Dendritic cell treated with granulocyte-macrophage colony-stimulating factor and Interleukin-4, amounts not matched to agents 40 ng/mL and 50 ng/mL, for 4 days (primary cell): ENCODE measurements at regions not wholly inside any gene's neighbourhood (a gene's known extent, or its start where the extent isn't known, plus 50 kb on each side); places are given as distances from the start of the nearest gene placed in this dataset.
"Not testable (repeated sequence)": the region's sequence is repeated elsewhere in the genome, so short reads cannot be mapped to it uniquely, and the experiment has no call there.

ENCODE experiments used
- H3K27ac Mint-ChIP-seq: one replicate; pipeline ENCODE4 v1.8.0; 2022; ENCODE audit warnings: mild to moderate bottlenecking, mixed read lengths
- H3K27me3 Mint-ChIP-seq: one replicate; pipeline ENCODE4 v1.8.0; 2022; ENCODE audit warnings: mild to moderate bottlenecking, mixed read lengths
- H3K36me3 Mint-ChIP-seq: one replicate; pipeline ENCODE4 v1.8.0; 2022; ENCODE audit warnings: low read depth, mixed read lengths
- H3K4me1 Mint-ChIP-seq: one replicate; pipeline ENCODE4 v1.8.0; 2022; ENCODE audit warnings: low read depth, mixed read lengths
- H3K4me3 Mint-ChIP-seq: one replicate; pipeline ENCODE4 v1.8.0; 2022; ENCODE audit warnings: mild to moderate bottlenecking, moderate library complexity, mixed read lengths
- H3K9me3 Mint-ChIP-seq: one replicate; pipeline ENCODE4 v1.8.0; 2022; ENCODE audit warnings: mixed read lengths
- intact Hi-C: fragments of 100-400 bp; cut with micrococcal nuclease; formaldehyde crosslinking; loops from one replicate; pipeline ENCODE4 v1.15.0; 2022

DNA sequence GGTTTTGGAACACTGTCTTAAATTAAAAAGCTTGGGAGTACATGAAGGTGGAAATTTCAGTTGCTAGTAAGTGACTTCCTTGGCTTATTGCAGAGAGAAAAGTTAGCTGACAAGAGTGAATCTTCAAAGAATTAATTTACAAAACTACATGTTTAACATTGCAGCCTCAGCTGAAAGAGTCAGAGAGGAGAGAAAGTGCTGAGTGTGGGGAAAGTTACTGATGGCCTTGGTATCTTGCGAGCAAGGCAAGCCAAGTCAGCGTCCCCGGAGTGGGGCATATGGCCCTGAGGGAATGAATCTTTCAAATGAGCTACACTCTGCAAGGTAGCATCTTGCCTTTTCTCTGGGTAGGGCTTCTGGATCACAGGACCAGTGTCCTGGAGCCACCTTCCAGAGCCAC lies 131.3 kb downstream of the LPIN1 start:
- Mint-ChIP-seq H3K27ac (no peak overlapping the region), H3K36me3 (no peaks in the 10 kb centered on the region), H3K9me3 (no peaks in the 10 kb centered on the region), H3K4me3 (no peak overlapping the region), H3K4me1 (peaks cover 43% of the 10 kb centered on the region), H3K27me3 (peaks cover 15% of the 10 kb centered on the region)
- intact Hi-C loops, result no loop called here

DNA sequence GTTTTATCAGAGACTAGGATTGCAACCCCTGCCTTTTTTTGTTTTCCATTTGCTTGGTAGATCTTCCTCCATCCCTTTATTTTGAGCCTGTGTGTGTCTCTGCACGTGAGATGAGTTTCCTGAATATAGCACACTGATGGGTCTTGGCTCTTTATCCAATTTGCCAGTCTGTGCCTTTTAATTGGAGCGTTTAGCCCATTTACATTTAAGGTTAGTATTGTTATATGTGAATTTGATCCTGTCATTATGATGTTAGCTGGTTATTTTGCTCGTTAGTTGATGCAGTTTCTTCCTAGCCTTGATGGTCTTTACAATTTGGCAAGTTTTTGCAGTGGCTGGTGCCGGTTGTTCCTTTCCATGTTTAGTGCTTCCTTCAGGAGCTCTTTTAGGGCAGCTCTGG lies 138.8 kb downstream of the LPIN1 start:
- peaks cover 12% of the 10 kb centered on the region for H3K27me3 Mint-ChIP-seq
- H3K4me1 Mint-ChIP-seq, result not testable (repeated sequence)

GRCh38 chr2:11886899-11887298 lies 140.5 kb downstream of the LPIN1 start:
- peaks cover 20% of the 10 kb centered on the region for H3K9me3 Mint-ChIP-seq
- peaks cover 12% of the 10 kb centered on the region for H3K27me3 Mint-ChIP-seq
- H3K4me1 Mint-ChIP-seq, H3K27ac Mint-ChIP-seq, H3K4me3 Mint-ChIP-seq, intact Hi-C loops, H3K36me3 Mint-ChIP-seq: not testable (repeated sequence)

More for the DNA sequence above, 138.8 kb downstream of the LPIN1 start:
- H3K36me3 Mint-ChIP-seq, H3K4me3 Mint-ChIP-seq, H3K27ac Mint-ChIP-seq, intact Hi-C loops: not testable (repeated sequence)
- peaks cover 20% of the 10 kb centered on the region for H3K9me3 Mint-ChIP-seq

- Mint-ChIP-seq H3K36me3 (no peaks in the 10 kb centered on the region), H3K4me1 (peaks cover 7% of the 10 kb centered on the region), H3K9me3 (peaks cover 27% of the 10 kb centered on the region), H3K4me3 (no peak overlapping the region), H3K27me3 (peaks cover 12% of the 10 kb centered on the region), H3K27ac (no peak overlapping the region)
- intact Hi-C loops, result no loop called here
Measured at GRCh38 chr2:11889101-11889850, 142.8 kb downstream of the LPIN1 start.

GRCh38 chr2:11889854-11890253 lies 143.4 kb downstream of the LPIN1 start:
- Mint-ChIP-seq H3K36me3 (no peaks in the 10 kb centered on the region), H3K9me3 (peaks cover 32% of the 10 kb centered on the region), H3K4me3 (no peak overlapping the region), H3K27ac (no peak overlapping the region), H3K4me1 (peaks cover 7% of the 10 kb centered on the region), H3K27me3 (peaks cover 7% of the 10 kb centered on the region)
- intact Hi-C loops, result no loop called here

GRCh38 chr2:11891028-11891427 lies 144.6 kb downstream of the LPIN1 start:
- Mint-ChIP-seq H3K36me3 (no peaks in the 10 kb centered on the region), H3K4me1 (peaks cover 3% of the 10 kb centered on the region), H3K27me3 (peaks cover 6% of the 10 kb centered on the region), H3K4me3 (no peak overlapping the region), H3K27ac (no peak overlapping the region), H3K9me3 (peaks cover 32% of the 10 kb centered on the region)
- intact Hi-C loops, result no loop called here

DNA sequence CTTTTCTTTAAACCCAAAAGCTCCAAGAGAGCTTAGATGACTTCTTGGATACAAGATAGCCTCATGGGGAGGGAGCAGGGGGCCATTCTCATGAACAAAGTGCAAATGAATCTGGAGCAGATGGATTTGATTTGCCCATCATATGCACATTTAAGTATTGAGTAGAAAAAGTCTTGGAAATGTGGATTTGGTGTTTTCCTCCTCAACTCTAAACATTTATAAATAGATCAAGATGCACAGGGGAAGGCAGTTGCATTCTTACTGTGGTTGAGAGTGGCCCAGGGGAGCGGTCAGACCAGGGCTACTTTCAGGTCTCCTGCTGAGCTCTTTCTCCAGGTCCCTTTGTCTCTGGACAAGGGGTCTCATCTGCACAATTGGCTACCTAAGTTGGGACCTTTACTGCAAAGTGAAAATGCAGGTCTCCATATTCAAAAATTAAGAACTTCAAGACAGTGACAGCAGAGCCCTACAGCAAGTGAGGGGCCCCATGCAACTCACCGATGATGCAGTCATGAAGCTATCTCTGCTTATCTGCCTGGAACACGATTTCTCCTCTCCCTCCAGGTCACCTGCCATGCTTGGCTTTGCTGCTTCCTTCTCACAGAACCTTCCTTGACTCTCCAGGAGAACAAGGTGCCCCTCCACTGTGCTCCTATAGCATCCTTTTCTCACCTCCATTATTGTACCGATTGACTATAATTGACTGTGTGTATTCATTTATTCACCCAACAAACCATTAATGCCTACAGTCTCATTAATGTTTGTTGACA lies 145.4 kb downstream of the LPIN1 start:
- Mint-ChIP-seq H3K27ac (no peak overlapping the region), H3K4me1 (no peaks in the 10 kb centered on the region), H3K27me3 (peaks cover 5% of the 10 kb centered on the region), H3K9me3 (peaks cover 28% of the 10 kb centered on the region), H3K4me3 (no peak overlapping the region), H3K36me3 (no peaks in the 10 kb centered on the region)
- intact Hi-C loops, result no loop called here

DNA sequence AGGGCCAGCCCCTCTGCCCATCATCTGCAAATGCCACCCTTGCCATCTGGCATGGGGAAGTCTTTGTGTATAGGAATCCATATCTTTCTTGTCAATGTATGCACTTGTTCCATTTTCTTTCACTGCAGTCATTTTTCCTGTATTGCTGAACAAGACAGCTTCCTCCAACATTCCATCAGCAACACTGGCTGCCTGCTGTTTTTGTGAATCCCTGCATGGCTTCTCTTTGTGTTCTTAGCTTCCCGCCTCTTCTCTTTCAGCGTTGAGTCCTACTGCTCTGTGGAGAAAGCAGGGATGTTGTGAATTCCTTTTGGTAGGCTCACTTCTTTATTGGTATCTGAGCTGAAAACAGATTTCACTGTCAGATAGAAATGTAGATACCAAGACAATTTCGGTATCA lies 150.0 kb downstream of the LPIN1 start:
- H3K4me3 Mint-ChIP-seq, result no peak overlapping the region
- no peaks in the 10 kb centered on the region for H3K36me3 Mint-ChIP-seq
- peaks cover 16% of the 10 kb centered on the region for H3K9me3 Mint-ChIP-seq
- no peak overlapping the region for H3K27ac Mint-ChIP-seq
- peaks cover 26% of the 10 kb centered on the region for H3K4me1 Mint-ChIP-seq
- intact Hi-C loops, result no loop called here
- H3K27me3 Mint-ChIP-seq, result peaks cover 8% of the 10 kb centered on the region

- no peaks in the 10 kb centered on the region for H3K36me3 Mint-ChIP-seq
- intact Hi-C loops, result no loop called here
- H3K27ac Mint-ChIP-seq, result no peak overlapping the region
- H3K4me3 Mint-ChIP-seq, result no peak overlapping the region
- H3K4me1 Mint-ChIP-seq, result peaks cover 41% of the 10 kb centered on the region
- peaks cover 17% of the 10 kb centered on the region for H3K9me3 Mint-ChIP-seq
- peaks cover 8% of the 10 kb centered on the region for H3K27me3 Mint-ChIP-seq
Measured at GRCh38 chr2:11898576-11898975, 152.1 kb downstream of the LPIN1 start.

DNA sequence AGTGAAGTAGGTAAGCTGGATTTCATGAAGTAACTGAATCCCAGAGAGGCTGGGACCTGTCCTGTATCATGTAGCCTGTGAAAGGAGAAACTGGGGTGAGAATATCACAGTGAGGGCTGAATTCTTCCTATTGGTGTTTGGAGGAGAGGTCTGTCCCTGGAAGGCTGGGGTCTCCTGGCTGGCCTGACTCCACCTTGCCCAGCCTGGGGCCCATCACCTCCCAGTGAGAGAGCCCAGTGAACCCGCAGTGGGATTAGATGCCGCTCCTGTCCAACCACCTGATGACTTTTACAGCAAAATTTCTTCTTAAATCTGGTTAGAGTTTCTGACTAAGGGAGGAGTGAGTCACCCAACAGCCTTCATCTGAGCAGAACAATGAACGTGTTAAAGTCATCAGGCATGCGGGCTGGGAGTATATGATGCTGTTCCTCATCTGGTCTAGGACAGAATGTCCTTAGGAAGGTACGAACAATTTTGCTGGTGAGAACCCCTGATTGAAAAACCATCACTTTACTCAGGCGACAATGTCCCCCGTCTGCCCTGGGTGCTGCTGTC lies 152.9 kb downstream of the LPIN1 start:
- H3K9me3 Mint-ChIP-seq, result peaks cover 17% of the 10 kb centered on the region
- intact Hi-C loops, result no loop called here
- H3K27me3 Mint-ChIP-seq, result peaks cover 8% of the 10 kb centered on the region
- no peaks in the 10 kb centered on the region for H3K36me3 Mint-ChIP-seq
- no peak overlapping the region for H3K27ac Mint-ChIP-seq
- peaks cover 49% of the 10 kb centered on the region for H3K4me1 Mint-ChIP-seq
- H3K4me3 Mint-ChIP-seq, result no peak overlapping the region

GRCh38 chr2:11900891-11901290 lies 154.5 kb downstream of the LPIN1 start:
- H3K4me1 Mint-ChIP-seq, result peaks cover 56% of the 10 kb centered on the region
- H3K27ac Mint-ChIP-seq, H3K9me3 Mint-ChIP-seq, H3K4me3 Mint-ChIP-seq, H3K36me3 Mint-ChIP-seq, H3K27me3 Mint-ChIP-seq, intact Hi-C loops: not testable (repeated sequence)

DNA sequence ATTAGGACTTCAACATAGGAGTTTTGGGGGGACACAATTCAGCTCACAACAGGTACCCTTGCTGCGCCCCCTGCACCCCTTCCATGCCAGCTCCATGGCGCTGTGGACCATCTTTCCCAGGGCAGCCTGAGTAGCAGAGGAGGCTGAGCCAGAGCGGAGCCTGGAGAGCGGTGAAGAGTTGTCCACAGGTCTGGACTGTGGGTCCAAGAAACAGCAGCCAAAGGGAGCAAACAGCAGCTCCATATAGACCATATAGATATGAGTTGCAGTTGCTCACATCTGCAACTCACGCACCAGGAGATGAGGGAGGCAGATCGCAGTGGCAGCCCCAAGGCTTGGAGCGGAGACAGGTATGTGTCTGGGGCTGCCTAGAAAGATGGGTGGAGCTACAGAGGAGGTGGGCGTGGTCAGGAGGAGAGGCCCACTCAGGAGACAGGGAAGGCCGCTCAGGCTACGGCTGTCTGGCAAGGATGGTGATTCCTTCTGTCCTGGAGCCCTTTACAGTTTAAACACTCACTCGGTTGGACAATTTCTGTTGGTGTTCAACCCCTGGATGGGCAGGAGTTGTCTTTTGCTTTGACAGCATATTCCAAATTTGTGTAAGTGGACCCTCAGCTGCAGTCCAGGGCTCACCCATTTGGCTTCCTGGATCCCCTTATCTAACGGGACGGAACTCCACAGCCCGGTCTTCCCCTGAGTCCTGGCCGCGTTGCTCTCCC lies 155.1 kb downstream of the LPIN1 start:
- Mint-ChIP-seq H3K4me1 (peaks cover 62% of the 10 kb centered on the region), H3K4me3 (no peak overlapping the region), H3K36me3 (no peaks in the 10 kb centered on the region), H3K27ac (no peak overlapping the region), H3K9me3 (peaks cover 8% of the 10 kb centered on the region), H3K27me3 (peaks cover 8% of the 10 kb centered on the region)
- intact Hi-C loops, result no loop called here

DNA sequence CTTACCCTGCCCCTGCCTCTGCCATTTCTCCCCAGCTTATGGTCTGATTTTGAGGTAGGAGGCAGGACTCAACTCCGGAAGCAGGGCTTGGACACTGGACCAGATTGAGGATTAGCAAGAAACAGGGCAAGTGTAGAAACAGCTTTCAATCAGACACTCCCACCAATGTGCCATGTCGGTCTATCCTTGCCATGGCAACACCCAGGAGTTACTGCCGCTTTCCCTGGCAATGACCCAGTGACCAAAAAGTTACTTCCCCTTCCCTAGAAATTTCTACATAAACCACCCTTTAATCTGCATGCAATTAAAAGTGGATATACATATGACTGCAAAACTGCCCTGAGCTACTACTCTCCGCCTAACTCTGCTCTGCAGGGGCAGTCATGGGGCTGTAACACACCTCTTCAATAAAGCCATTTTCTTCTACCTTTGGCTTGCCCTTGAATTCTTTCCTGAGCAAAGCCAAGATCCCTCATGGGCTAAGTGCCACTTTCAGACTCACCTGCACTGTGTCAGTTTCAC lies 156.7 kb downstream of the LPIN1 start:
- Mint-ChIP-seq H3K27ac (peak overlapping the region; percentile 62), H3K27me3 (peaks cover 8% of the 10 kb centered on the region), H3K4me1 (peaks cover 73% of the 10 kb centered on the region), H3K9me3 (peaks cover 8% of the 10 kb centered on the region), H3K36me3 (no peaks in the 10 kb centered on the region), H3K4me3 (no peak overlapping the region)
- intact Hi-C loops, result no loop called here

DNA sequence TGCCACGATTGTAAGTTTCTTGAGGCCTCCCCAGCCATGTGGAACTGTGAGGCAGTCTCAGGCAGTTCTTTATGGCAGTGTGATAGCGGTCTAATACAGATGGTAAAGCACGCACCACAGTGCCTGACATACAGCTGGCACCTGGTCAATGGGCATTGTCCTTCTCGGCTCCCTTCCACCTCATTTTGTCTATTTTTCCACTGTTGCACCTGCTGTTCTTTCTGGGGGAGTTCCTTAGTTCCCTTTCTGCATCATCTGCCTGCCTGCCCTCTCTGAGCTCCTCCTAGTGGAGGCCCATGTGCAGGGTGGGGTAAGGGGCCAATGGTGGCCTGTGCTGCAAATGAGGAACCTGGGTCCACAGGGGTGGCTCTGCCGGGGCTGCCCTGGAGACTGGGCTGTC lies 157.6 kb downstream of the LPIN1 start:
- H3K4me3 Mint-ChIP-seq, result peak overlapping the region; percentile 6
- intact Hi-C loops, result no loop called here
- H3K27me3 Mint-ChIP-seq, result peaks cover 8% of the 10 kb centered on the region
- peak overlapping the region; percentile 53 for H3K27ac Mint-ChIP-seq
- H3K4me1 Mint-ChIP-seq, result peaks cover 66% of the 10 kb centered on the region
- no peaks in the 10 kb centered on the region for H3K36me3 Mint-ChIP-seq
- H3K9me3 Mint-ChIP-seq, result peaks cover 8% of the 10 kb centered on the region
